Stimulated activated naive CD8-positive, alpha-beta T cell treated with anti-CD3 and anti-CD28 coated beads, Interleukin-15, amount 100 ng/mL, for 72 hours (primary cell): ENCODE measurements at regions not wholly inside any gene's neighbourhood (a gene's known extent, or its start where the extent isn't known, plus 50 kb on each side); places are given as distances from the start of the nearest gene placed in this dataset.
"Not testable (repeated sequence)": the region's sequence is repeated elsewhere in the genome, so short reads cannot be mapped to it uniquely, and the experiment has no call there.

Experiments used
- ATAC-seq: fragments of 150-1000 bp; cut with Tn5 transposase; 2 replicates; pipeline ENCODE4 v1.10.0; 2021; ENCODE audit warnings: mild to moderate bottlenecking, moderate library complexity
- DNase-seq, 2 donors: peaks; one replicate each; pipeline ENCODE4 v3.0.0; 2021 to 2022
- H3K27ac Mint-ChIP-seq, 2 donors: one replicate each; pipeline ENCODE4 v1.8.0; 2022; ENCODE audit warnings: mild to moderate bottlenecking in 2 of 2, mixed read lengths in 2 of 2, moderate library complexity in 2 of 2
- H3K27me3 Mint-ChIP-seq: one replicate; pipeline ENCODE4 v1.8.0; 2022; ENCODE audit warnings: mixed read lengths
- H3K4me1 Mint-ChIP-seq: one replicate; pipeline ENCODE4 v1.8.0; 2022; ENCODE audit warnings: mild to moderate bottlenecking, mixed read lengths
- H3K4me3 Mint-ChIP-seq, 2 donors: one replicate each; pipeline ENCODE4 v1.8.0; 2022; ENCODE audit warnings: mild to moderate bottlenecking in 2 of 2, mixed read lengths in 2 of 2, moderate library complexity in 1 of 2
- H3K9me3 Mint-ChIP-seq, 2 donors: one replicate each; pipeline ENCODE4 v1.8.0; 2022; ENCODE audit warnings: mixed read lengths in 2 of 2

GRCh38 chr6:80537118-80537972 lies 430.9 kb downstream of the BCKDHB start:
- peak overlapping the region in 1 of 2 donors; percentile 80 for H3K27ac Mint-ChIP-seq
- no peak for ATAC-seq
- no peak overlapping the region for H3K4me3 Mint-ChIP-seq
- DNase-seq: no peak
- peaks cover 11% of the 10 kb centered on the region for H3K27me3 Mint-ChIP-seq
- H3K4me1 Mint-ChIP-seq: no peaks in the 10 kb centered on the region
- H3K9me3 Mint-ChIP-seq: peaks cover 7 to 12% of the 10 kb centered on the region in 2 donors

GRCh38 chr6:80535914-80536565 lies 429.6 kb downstream of the BCKDHB start:
- H3K27ac Mint-ChIP-seq: peak overlapping the region; percentile 40 to 89
- no peak overlapping the region for H3K4me3 Mint-ChIP-seq
- ATAC-seq (no peak), DNase-seq (no peak)
- H3K27me3 Mint-ChIP-seq: peaks cover 11% of the 10 kb centered on the region
- H3K4me1 Mint-ChIP-seq: no peaks in the 10 kb centered on the region
- H3K9me3 Mint-ChIP-seq: peaks cover 7% of the 10 kb centered on the region in 2 donors

GRCh38 chr6:80531681-80532619 lies 425.5 kb downstream of the BCKDHB start:
- H3K27me3 Mint-ChIP-seq: no peaks in the 10 kb centered on the region
- H3K4me1 Mint-ChIP-seq: no peaks in the 10 kb centered on the region
- no peak overlapping the region for H3K4me3 Mint-ChIP-seq
- no peak for DNase-seq
- peaks cover 0 to 3% of the 10 kb centered on the region in 2 donors for H3K9me3 Mint-ChIP-seq
- no peak overlapping the region for H3K27ac Mint-ChIP-seq
- no peak for ATAC-seq

- H3K27me3 Mint-ChIP-seq: no peaks in the 10 kb centered on the region
- H3K9me3 Mint-ChIP-seq: no peaks in the 10 kb centered on the region
- no peak for ATAC-seq
- H3K27ac Mint-ChIP-seq: no peak overlapping the region
- no peak for DNase-seq
- H3K4me1 Mint-ChIP-seq: no peaks in the 10 kb centered on the region
- H3K4me3 Mint-ChIP-seq: no peak overlapping the region
Observed at GRCh38 chr6:80530103-80530502, 423.6 kb downstream of the BCKDHB start.

- no peak for ATAC-seq
- DNase-seq: no peak
- H3K27me3 Mint-ChIP-seq: no peaks in the 10 kb centered on the region
Observed at GRCh38 chr6:80528115-80528514, 421.6 kb downstream of the BCKDHB start.

GRCh38 chr6:80527552-80528052 lies 421.1 kb downstream of the BCKDHB start:
- Mint-ChIP-seq H3K27ac (no peak overlapping the region), H3K9me3 (no peaks in the 10 kb centered on the region), H3K4me1 (no peaks in the 10 kb centered on the region), H3K4me3 (no peak overlapping the region), H3K27me3 (no peaks in the 10 kb centered on the region)
- ATAC-seq (no peak), DNase-seq (no peak)

More at GRCh38 chr6:80528115-80528514, 421.6 kb downstream of the BCKDHB start:
- H3K27ac Mint-ChIP-seq: no peak overlapping the region
- no peaks in the 10 kb centered on the region for H3K4me1 Mint-ChIP-seq
- H3K4me3 Mint-ChIP-seq: no peak overlapping the region
- no peaks in the 10 kb centered on the region for H3K9me3 Mint-ChIP-seq

- DNase-seq (no peak), ATAC-seq (no peak)
- Mint-ChIP-seq H3K9me3 (no peaks in the 10 kb centered on the region), H3K4me3 (no peak overlapping the region), H3K27ac (no peak overlapping the region), H3K27me3 (no peaks in the 10 kb centered on the region), H3K4me1 (no peaks in the 10 kb centered on the region)
Observed at GRCh38 chr6:80523531-80523997, 417.1 kb downstream of the BCKDHB start.

- Mint-ChIP-seq H3K4me3 (no peak overlapping the region), H3K27me3 (no peaks in the 10 kb centered on the region), H3K4me1 (no peaks in the 10 kb centered on the region), H3K9me3 (no peaks in the 10 kb centered on the region), H3K27ac (no peak overlapping the region)
- ATAC-seq: no peak
- no peak for DNase-seq
Observed at GRCh38 chr6:80523010-80523409, 416.5 kb downstream of the BCKDHB start.

GRCh38 chr6:80522576-80522975 lies 416.1 kb downstream of the BCKDHB start:
- Mint-ChIP-seq H3K4me1 (no peaks in the 10 kb centered on the region), H3K9me3 (no peaks in the 10 kb centered on the region), H3K27me3 (no peaks in the 10 kb centered on the region), H3K4me3 (no peak overlapping the region), H3K27ac (no peak overlapping the region)
- DNase-seq (no peak), ATAC-seq (no peak)

GRCh38 chr6:80519811-80520594 lies 413.5 kb downstream of the BCKDHB start:
- DNase-seq: no peak
- no peaks in the 10 kb centered on the region for H3K9me3 Mint-ChIP-seq
- no peak overlapping the region for H3K4me3 Mint-ChIP-seq
- ATAC-seq: no peak
- H3K4me1 Mint-ChIP-seq: no peaks in the 10 kb centered on the region
- H3K27me3 Mint-ChIP-seq: peaks cover 3% of the 10 kb centered on the region
- H3K27ac Mint-ChIP-seq: no peak overlapping the region

GRCh38 chr6:80517525-80517924 lies 411.1 kb downstream of the BCKDHB start:
- no peaks in the 10 kb centered on the region for H3K9me3 Mint-ChIP-seq
- DNase-seq (no peak), ATAC-seq (no peak)
- H3K4me3 Mint-ChIP-seq: no peak overlapping the region
- H3K27ac Mint-ChIP-seq: no peak overlapping the region
- H3K4me1 Mint-ChIP-seq: no peaks in the 10 kb centered on the region
- peaks cover 14% of the 10 kb centered on the region for H3K27me3 Mint-ChIP-seq

GRCh38 chr6:80510521-80510920 lies 404.1 kb downstream of the BCKDHB start:
- not testable (repeated sequence) for H3K9me3 Mint-ChIP-seq, H3K4me1 Mint-ChIP-seq, H3K4me3 Mint-ChIP-seq, ATAC-seq, H3K27ac Mint-ChIP-seq, DNase-seq
- H3K27me3 Mint-ChIP-seq: peaks cover 20% of the 10 kb centered on the region

- H3K4me3 Mint-ChIP-seq: no peak overlapping the region
- H3K27ac Mint-ChIP-seq: no peak overlapping the region
- H3K27me3 Mint-ChIP-seq: peaks cover 8% of the 10 kb centered on the region
- H3K9me3 Mint-ChIP-seq: no peaks in the 10 kb centered on the region
- no peak for DNase-seq
- ATAC-seq: no peak
- no peaks in the 10 kb centered on the region for H3K4me1 Mint-ChIP-seq
Observed at GRCh38 chr6:80508885-80509630, 402.6 kb downstream of the BCKDHB start.

- no peak overlapping the region for H3K27ac Mint-ChIP-seq
- no peaks in the 10 kb centered on the region for H3K9me3 Mint-ChIP-seq
- DNase-seq (no peak), ATAC-seq (no peak)
- peaks cover 6% of the 10 kb centered on the region for H3K27me3 Mint-ChIP-seq
- no peak overlapping the region for H3K4me3 Mint-ChIP-seq
- no peaks in the 10 kb centered on the region for H3K4me1 Mint-ChIP-seq
Observed at GRCh38 chr6:80504882-80505281, 398.4 kb downstream of the BCKDHB start.
